ENCODE measurements at regions not wholly inside any gene's neighbourhood (a gene's known extent, or its start where the extent isn't known, plus 50 kb on each side); places are given as distances from the start of the nearest gene placed in this dataset.

DNA sequence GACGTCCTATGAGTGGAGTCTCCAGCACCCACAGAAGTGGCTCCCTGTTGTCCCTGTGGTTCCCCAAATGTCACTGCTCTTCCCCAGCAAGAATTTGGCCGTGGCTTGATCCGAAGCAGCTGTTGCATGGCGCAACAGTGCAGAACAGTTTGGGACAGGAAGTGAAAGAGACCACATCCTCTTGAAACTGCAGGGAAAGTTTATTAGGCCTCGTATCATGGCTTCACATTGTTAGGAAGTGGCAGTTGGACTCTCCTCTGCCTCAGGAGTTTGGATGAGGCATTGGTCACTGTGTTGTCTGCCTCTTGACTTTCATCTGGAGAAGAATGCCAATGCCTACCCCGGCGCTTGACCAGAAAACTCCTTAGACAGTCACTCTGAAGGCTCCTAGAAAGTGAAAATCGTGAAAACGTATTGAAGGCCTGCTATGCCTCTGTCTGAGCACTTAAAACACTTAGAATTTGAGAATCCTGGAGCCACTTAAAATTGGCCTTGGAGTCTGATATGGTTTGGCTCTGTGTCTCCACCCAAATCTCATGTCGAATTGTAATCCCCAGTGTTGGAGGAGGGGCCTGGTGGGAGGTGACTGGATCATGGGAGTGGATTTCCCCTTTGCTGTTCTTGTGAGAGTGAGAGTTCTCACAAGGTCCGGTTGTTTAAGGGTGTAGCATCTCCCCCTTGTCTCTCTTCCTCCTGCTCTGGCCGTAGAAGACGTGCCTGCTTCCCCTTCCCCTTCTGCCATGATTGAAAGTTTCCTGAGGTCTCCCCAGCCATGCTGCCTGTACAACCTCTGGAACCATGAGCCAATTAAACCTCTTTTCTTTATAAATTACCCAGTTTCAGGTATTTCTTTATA is 334.9 kb upstream of the JARID2 start:
- no peak for DNase-seq

DNA sequence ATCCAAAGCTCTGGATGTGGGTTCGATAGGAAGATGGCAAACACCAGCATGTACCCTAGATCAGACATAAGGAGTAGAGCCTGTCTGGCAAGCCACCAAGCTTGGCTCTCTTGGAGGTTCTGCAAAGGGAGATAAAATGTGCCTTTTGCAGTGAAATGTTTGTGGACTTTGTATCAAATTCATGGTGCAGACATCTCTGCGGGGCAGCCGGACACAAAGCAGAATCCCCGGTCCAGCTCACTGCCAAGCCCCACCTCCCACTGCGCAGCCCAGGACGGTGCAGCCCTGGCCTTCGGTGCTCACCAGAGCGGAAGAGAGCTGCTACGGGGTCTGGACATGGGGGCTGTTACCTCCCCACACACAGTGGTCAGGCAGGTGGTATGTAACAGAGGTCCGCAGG is 333.6 kb upstream of the JARID2 start:
- DNase-seq = no peak

DNA sequence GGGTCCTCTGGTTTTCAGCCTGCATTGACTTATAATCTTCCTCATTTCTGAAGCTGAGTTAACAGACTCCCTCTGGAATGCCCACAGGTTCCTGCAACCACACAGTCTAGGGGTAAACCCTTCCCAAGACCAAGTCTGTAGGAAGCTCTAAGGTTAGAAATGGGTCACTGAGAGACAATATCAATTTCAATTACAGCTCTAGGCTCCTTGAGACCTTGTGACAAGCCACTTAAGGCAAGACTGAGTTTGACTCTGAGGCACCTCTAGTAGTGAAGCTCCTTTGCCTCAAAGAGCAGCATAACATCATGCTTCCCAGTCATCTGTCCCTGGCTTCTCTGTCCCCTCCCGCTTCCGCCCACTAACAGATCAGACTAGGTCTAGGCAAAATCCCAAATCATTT is 333.2 kb upstream of the JARID2 start:
- DNase-seq = no peak

DNA sequence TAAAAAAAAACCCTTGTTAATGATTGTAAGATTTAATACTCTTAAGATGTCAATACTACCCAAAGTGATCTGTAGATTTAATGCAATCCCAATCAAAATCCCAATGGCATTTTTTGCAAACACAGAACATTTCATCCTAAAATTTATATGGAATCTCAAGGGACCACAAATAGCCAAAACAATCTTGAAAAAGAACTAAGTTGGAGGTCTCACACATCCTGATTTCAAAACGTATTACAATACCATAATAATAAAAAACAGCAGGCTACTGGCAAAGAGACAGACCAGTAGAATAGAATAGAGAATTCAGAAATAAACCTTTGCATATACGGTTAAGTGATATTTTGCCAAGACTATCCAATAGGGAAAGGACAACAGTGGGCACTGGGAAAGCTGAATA is 331.9 kb upstream of the JARID2 start:
- no peak for DNase-seq

DNA sequence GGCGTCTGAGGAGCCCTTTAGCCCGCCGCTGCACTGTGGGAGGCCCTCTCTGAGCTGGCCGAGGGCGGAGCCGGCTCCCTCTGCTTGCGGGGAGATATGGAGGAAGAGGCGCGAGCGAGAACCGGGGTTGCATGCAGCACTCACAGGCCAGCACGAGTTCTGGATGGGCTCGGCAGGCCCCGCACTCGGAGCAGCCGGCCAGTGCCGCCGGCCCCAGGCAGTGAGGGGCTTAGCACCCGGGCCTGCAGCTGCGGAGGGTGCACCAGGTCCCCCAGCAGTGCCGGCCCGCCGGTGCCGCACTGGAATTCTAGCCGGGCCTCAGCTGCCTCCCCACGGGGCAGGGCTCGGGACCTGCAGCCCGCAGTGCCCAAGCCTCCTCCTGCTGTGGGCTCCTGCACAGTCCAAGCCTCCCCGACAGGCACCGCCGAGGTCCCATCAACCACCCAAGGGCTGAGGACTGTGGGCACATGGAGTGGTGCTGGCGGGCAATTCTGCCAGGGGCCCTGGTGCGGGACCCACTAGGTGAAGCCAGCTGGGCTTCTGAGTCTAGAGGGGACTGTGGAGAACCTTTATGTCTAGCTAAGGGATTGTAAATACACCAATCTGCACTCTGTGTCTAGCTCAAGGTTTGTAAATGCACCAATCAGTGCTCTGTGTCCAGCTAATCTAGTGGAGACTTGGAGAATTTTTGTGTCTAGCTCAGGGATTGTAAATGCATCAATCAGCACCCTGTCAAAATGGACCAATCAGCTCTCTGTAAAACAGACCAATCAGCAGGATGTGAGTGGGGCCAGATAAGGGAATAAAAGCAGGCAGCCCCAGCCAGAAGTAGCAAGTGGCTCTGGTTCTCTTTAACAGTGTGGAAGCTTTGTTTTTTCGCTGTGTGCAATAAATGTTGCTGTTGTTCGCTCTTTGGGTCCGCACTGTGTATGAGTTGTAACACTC is 329.7 kb upstream of the JARID2 start:
- no peak for DNase-seq

DNA sequence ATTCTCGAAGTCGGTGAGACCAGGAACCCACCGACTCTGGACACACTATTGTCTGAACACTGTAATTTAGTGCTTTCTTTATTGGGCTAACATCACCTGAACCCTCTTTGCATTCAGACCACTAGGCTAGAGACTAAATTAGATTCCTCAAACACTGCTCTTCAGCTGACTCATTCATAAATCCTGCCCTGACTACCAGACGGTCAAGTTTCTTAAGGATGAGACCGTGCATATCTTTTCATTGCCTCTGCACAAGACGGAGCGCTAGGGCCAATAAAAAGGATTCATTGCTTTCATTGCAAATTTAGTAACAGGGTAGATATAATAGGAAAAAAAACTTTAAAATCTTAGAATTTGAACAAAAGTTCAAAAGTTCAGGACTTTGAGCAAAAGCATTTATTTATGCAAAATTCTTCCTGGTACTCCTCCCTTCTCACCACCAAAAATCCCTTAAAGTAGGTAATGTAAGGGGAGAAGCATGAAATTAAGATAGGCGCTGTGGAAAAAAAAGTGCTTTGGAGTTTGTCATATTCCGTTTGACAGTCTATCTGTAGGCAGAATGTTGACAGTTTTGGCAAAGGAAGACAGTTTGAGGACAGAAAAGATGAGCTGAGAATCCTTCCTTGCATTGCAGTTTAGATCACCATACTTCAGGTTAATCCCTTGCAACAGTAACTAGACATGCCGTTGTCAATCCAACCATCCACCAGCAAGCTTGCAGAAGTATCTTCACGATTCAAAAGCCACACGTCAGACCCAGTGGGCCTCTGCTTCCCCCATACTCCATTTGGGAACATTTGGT is 328.6 kb upstream of the JARID2 start:
- no peak for DNase-seq

DNA sequence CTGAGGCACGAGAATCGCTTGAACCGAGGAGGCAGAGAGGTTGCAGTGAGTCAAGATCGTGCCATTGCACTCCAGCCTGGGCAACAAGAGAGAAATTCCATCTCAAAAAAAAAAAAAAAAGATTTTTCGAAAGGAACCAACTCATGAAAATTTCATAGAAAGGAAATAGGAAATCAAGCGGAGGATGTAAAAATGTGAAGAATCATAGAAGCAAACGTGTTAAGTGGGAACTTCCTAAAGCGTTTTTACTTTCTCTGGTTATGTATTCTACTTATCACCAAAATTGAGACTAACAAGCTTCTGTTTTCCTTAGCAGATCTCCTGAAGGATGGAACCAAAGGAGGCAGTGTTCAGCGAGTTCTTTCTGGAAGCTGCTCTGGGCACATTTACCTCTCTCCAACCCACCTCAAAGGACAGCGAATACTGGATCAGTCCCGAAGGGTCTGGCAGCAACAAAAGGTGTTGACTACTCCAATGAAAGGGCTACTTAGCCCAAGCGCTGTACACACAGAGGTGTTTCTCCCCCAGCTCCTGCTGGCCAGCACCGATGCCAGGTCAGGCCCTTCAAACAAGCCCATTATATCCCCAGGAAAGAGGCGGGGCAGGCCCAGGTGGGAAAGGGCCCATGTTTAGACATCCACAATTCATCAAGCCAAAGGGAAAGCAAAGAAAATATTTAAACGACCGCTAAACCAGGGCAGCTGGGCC is 327.5 kb upstream of the JARID2 start:
- DNase-seq = no peak

DNA sequence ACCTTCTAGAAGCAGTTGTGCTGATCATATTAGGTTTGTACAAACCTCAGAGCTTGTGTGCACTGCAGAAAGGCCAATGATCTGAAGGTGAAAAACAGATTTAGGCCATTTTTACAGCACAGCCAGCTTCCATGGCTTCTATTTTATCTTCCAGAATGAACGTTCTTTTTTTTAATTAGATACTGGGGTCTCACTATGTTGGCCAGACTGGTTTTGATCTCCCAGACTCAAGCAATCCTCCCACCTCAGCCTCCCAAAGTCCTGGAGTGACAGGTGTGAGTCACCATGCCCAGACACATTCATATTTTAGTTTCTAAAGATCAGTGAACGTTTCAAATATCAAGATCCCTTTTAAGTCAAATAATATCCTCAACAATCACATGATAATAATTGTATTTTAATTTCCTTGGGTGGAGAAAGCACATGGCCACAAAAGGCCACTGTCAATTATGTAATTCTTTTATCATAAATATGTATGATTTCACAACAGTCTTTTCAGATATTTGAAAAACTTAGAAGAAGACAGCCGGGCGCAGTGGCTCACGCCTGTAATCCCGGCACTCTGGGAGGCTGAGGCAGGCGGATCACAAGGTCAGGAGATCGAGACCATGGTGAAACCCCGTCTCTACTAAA is 326.7 kb upstream of the JARID2 start:
- DNase-seq = no peak

DNA sequence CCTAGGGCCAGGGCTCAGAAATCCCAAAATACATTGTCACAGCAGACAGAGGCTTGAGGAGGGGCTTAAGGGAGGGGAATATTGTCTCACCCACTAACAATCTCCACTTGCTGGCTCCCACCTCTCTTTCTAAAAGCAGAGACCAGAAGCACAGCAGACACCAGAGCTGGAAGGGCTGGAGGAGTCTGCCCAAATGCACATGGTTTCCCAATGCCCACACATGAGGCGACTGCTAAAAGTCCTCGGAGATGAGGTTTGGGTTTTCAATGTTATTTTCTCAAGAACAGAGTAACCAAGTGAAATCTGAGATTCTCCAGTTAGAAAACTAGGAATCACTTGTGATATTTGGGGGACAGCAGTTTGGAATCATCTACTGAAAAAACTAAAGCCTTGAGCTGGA is 325.6 kb upstream of the JARID2 start:
- DNase-seq = no peak

DNA sequence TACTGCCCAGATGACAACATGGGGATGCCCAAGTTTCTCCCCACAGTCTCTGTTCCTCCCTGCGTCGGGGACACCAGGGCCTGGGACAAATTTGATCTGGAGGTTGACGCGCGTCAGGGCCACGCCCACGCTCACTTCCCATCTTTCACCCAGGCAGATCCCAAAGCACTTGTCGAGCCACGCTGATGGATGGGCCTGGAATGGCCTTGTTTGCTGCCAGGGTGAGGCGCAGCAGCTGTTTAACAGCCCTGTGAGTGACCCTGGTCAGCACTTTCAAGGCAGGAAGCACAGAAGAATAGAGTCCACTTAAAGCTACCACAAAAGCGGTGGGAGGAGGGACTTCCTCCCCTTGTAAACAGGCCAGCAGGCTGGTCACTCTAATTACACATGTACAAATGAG is 324.7 kb upstream of the JARID2 start:
- no peak for DNase-seq

DNA sequence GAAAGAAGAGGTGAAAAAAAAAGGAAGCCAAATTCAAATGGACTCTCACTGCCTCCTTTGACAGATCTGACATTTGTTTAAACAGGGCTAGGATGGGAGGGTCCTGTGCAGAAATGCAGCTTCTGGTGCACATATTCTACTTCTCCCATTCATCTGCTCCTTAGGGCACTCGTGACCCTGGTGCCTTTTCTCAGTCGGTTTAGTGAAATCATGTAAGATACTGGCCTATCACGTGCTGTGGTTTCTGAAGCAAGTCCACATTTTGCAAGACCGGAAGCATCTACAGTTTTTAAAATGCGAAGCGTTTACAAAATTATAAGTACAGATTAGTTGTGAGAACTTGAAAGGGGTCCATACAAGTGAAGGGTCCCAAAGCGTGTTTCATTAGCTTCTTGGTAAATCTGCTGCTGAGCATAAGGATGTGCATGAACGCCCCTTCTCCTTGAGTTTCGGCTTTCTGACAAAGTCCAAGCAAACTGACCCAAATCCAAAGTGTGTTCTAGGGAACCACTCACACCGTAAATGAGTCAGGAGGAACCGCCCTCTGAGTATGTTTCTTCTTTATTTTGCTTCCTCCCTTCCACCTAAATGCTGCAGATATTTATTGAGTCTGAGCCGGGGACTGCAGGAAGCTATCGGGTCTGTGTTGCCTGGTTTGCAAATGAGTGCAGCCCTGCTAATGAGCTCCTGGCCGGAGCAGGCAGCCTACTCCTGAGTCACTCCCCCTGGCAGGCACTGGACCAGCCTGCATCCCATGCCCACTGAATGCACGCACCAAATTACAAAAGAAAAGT is 323.8 kb upstream of the JARID2 start:
- DNase-seq = no peak

DNA sequence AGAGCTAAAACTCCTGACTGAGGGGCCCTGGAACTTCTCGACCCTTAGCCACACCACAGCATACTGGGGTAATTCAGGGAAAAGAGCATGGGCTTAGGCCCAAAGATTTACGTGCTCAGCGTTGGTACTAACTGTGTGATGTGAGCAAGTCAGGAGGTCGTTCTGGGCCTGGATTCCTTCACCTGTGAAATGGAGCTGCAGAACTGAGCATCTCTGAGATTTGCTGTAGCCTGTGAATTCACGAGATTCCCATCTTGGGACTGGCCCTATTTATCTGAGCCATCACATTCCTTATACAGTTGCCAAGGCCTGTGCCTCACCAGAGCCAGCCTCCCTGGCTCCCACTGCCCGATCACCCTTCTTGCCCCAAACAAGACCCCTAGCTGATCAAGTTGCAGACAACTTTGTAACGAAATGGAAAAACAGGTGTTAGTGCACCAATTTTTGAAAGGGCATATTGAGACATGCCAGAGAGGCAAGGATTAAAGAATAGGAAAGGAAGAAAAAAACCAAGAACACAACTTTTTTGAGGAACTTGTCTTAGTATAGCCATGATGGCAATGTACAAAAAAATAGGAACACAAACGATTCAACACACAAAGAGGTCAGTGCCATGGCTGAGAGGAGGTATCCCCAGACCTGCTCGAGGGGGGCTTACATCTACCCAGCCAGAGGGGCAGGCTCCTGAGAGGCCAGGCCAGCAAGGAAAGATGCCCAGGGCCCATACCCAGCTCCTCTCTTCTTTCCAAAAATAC is 323.0 kb upstream of the JARID2 start:
- no peak for DNase-seq

DNA sequence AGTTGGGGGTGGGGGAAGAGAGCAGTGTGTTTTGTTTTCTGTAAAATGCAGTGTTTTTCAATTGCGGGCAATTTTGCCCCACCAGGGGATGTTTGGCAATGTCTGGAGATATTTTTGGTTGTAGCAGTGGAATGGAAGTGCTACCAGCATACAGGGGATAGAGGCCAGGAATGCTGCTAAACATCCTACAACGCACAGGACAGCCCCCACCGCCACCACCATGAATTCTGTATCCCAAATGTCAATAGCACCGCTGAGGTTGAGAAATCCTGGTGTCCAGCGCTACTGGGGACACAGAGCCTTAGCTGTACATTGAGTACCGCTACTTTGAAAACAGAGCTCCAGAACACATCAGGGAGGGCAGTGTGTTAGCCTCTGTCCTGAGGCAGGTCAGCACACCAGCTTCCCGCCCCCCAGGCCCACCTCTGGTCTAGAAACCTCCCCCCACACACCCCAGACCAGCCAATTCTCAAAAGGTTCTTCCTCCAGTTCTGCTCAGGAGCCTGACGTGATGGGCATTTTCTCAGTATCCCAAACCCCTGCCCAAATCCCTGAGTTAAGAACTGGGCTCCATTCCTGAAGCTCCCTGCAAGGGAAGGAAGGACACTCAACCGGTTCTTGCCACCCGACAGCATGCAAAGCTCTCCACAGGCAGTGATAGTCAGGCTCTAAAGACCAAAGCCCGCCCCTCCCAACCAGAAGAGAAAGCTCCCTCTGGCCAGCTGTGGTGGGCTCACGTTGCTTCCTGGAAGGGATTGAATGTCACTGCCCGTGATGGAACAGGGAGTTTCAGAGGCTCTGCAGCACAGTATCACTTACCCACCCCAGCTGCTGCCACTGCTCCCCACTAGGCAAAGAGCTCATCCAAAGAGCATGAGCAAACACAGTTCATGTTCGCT is 321.5 kb upstream of the JARID2 start:
- no peak for DNase-seq

DNA sequence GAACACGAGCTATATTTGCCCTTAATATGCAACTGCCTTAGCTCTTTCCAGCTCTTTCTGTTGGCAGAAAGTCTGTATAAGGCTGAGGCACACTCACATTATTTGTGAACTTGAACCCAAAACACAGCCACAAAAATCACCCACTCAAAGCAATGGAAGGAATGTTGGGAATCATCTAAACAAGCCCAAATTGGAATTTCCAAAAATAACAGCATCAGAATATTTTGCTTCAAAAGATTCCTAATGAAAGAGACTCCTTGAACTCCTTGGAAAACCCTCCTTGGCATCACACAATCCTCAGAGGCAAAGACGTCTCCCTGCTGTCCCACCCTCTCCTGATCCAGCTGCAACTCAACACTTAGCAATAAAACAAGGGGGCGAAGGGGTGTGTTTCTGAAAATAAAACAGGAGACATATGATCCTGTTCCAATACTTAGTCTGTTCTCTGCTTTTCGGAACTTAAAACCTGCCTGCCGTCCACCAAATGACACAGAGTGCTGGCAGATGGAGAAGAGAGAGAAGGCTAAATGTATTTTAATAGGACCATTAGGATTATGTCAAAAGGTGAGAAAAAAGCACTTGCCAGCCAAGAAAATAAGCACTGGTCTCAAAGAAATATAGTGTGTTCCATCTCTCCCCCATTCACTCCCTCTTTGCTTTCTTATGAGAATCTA is 320.7 kb upstream of the JARID2 start:
- no peak for DNase-seq

DNA sequence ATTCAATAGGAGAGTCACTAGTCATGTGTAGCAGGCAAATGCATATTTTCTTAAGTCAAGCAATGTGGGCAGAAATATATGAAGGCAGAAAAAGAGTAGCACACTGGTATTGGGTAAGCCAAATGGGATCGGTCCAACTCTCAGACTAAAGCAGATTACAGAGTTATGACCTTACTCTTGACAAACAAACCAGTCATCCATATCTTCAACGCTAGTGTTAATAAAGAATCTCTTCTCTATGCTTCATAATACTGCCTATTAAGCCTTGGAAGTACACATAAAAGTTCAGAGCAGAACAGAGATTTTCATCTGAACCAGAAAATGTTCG is 320.2 kb upstream of the JARID2 start:
- no peak for DNase-seq

DNA sequence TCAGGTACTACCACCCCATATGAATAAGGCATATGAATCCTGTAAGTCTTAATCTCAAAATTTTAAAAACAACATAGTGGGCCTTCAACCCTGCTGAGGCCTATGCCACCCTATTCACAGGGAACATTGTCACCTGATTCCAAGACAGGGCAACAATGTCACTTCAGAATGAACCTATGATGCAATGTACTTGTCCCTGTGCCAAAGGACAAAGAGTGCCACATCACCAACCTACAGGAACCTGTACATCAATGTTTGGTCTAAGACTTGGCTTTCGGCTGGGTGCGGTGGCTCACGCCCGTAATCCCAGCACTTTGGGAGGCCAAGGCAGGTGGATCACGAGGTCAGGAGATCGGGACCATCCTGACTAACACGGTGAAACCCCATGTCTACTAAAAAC is 318.5 kb upstream of the JARID2 start:
- DNase-seq = no peak

DNA sequence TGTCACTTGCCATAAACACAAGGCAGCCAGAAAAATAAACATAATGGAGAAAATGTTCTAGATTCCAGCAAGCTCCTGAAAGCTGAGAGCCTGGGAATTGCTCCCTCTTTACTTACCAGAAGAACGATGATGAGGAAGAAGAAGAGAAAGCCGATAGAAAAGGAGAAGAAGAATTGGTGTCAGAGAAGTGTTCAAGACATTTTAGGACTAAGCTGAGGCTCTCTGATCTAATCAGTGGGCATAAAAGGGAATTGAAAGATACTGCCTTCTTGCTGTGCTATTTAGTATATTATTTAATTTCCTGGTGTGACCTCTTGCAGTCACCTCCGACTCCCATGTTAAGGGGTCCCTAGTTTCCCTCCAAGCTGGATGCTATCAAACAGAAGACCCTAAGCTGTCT is 316.6 kb upstream of the JARID2 start:
- DNase-seq = no peak

DNA sequence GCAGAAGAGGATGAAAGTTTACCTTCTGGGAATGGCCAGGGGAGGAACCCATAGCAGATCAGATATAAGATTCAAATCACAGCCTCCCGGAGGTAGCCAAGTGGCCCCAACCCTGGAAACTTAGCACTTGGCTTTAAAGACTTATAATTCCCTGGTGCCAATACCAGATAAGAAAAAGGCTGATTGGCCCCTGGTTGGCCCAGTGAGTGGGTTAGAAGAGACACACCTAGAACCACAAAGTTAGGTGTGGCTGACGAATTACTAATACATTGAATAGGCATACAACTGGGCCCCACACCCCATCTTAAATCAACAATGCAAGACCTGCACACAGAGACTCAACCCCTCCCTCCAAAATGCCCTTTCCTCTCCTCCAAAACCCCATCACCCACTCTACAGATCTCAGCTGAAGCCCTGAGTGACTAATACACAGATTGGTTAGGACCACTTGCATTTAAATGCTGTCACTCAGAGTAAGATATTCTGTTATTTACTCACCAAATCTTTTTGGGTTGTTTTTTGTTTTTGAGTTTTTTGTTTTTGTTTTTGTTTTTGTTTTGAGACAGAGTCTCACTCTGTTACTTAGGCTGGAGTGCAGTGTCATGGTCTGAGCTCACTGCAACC is 315.4 kb upstream of the JARID2 start:
- no peak for DNase-seq
